HFFc6 (cell line): ENCODE measurements at regions not wholly inside any gene's neighbourhood (a gene's known extent, or its start where the extent isn't known, plus 50 kb on each side); places are given as distances from the start of the nearest gene placed in this dataset.

Source experiments
- DNase-seq: peaks from one replicate; pipeline ENCODE4 v3.0.0-alpha.2; 2018
- H3K27ac Mint-ChIP-seq: 2 replicates; pipeline ENCODE4 v1.8.0; 2020; ENCODE audit warnings: mild to moderate bottlenecking, mixed read lengths
- H3K27me3 Mint-ChIP-seq: 2 replicates; pipeline ENCODE4 v1.8.0; 2021; ENCODE audit warnings: mild to moderate bottlenecking, moderate library complexity, mixed read lengths; ENCODE audit not compliant: insufficient read depth
- H3K36me3 Mint-ChIP-seq: 2 replicates; pipeline ENCODE4 v1.8.0; 2021; ENCODE audit warnings: low read depth, mixed read lengths
- H3K4me1 Mint-ChIP-seq: 2 replicates; pipeline ENCODE4 v1.8.0; 2020; ENCODE audit warnings: low read depth, mixed read lengths
- H3K4me3 Mint-ChIP-seq: 2 replicates; pipeline ENCODE4 v1.8.0; 2020; ENCODE audit warnings: mild to moderate bottlenecking, moderate library complexity, mixed read lengths
- H3K9me3 Mint-ChIP-seq: 2 replicates; pipeline ENCODE4 v1.8.0; 2020; ENCODE audit warnings: mild to moderate bottlenecking, mixed read lengths
- TF ChIP-seq, protein P1 (sequence below): fragments of 200-600 bp; sonication (generic); IDR thresholded peaks from 2 replicates; pipeline ENCODE4 v1.5.0; 2021; ENCODE audit warnings: antibody characterized with exemption, mild to moderate bottlenecking

DNA sequence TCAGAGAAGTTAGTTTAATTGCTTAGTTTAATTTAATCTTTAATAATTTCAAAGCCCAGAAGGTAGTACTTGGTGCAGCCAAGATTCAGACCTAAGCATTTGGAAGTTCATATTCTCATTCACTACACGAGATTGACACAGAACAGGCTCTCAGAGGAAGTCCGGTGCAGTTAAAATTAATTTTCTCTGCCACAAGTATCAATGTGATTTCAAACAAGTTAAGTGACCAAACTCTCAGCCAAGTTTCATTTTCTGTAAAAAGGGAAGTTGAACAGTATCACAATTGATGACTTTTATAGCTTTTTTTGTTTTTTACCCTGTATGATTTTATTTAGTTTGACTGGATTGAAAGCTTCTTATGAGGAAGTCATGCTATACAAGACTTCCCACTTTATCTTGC lies 1494.9 kb upstream of the LRRTM3 start:
- TF ChIP-seq, protein P1, sequence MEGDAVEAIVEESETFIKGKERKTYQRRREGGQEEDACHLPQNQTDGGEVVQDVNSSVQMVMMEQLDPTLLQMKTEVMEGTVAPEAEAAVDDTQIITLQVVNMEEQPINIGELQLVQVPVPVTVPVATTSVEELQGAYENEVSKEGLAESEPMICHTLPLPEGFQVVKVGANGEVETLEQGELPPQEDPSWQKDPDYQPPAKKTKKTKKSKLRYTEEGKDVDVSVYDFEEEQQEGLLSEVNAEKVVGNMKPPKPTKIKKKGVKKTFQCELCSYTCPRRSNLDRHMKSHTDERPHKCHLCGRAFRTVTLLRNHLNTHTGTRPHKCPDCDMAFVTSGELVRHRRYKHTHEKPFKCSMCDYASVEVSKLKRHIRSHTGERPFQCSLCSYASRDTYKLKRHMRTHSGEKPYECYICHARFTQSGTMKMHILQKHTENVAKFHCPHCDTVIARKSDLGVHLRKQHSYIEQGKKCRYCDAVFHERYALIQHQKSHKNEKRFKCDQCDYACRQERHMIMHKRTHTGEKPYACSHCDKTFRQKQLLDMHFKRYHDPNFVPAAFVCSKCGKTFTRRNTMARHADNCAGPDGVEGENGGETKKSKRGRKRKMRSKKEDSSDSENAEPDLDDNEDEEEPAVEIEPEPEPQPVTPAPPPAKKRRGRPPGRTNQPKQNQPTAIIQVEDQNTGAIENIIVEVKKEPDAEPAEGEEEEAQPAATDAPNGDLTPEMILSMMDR, result no peak
- no peaks in the 10 kb centered on the region for H3K36me3 Mint-ChIP-seq
- H3K9me3 Mint-ChIP-seq, result peaks cover 14% of the 10 kb centered on the region
- no peaks in the 10 kb centered on the region for H3K4me1 Mint-ChIP-seq
- no peak overlapping the region for H3K27ac Mint-ChIP-seq
- H3K4me3 Mint-ChIP-seq, result no peak overlapping the region
- DNase-seq, result no peak
- no peaks in the 10 kb centered on the region for H3K27me3 Mint-ChIP-seq

DNA sequence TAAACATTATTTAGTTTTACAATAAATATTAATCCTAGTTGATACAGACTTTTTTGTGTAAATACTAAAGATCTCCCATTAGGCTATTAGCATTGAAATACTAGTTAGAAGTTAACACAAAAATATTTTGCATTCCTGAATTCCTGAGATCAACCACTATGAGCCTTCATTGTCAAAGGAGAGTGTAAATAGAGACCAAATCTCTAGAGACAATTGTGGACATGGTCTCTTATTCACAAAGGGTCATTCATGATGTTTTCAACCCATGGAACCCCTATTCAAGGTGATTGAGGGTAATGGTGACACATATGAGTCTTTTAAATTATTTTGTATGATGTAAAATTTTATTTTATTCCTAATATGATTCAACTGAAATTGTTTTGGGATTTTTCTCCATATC lies 1454.8 kb upstream of the LRRTM3 start:
- TF ChIP-seq, protein P1, result no peak
- Mint-ChIP-seq H3K27me3 (no peaks in the 10 kb centered on the region), H3K27ac (no peak overlapping the region), H3K4me1 (no peaks in the 10 kb centered on the region), H3K4me3 (no peak overlapping the region), H3K36me3 (peaks cover 7% of the 10 kb centered on the region; the same call in 1 of the 2 replicates), H3K9me3 (peaks cover 56% of the 10 kb centered on the region)
- no peak for DNase-seq

DNA sequence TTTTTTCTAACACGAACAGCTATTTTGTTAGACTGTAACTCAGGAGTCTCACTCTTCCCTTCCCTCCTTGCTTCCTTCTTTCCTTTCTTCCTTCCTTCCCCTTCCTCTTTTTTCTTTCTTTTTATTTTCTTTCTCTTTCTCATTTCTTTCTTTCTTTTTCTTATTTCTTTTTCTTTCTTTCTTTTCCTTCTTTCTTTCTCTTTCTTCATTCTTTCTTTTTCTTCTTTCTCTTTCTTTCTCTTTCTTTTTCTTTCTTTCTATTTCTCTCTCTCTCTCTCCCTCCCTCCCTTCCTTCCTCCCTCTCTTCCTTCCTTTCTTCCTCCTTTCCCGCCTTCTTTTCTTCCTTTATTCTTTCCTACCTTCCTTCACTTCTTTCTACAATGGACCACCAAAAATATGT lies 1443.0 kb upstream of the LRRTM3 start:
- Mint-ChIP-seq H3K36me3 (no peaks in the 10 kb centered on the region), H3K27ac (no peak overlapping the region), H3K4me1 (no peaks in the 10 kb centered on the region), H3K9me3 (peaks cover 37% of the 10 kb centered on the region), H3K27me3 (no peaks in the 10 kb centered on the region), H3K4me3 (no peak overlapping the region)
- TF ChIP-seq, protein P1, result no peak
- no peak for DNase-seq

DNA sequence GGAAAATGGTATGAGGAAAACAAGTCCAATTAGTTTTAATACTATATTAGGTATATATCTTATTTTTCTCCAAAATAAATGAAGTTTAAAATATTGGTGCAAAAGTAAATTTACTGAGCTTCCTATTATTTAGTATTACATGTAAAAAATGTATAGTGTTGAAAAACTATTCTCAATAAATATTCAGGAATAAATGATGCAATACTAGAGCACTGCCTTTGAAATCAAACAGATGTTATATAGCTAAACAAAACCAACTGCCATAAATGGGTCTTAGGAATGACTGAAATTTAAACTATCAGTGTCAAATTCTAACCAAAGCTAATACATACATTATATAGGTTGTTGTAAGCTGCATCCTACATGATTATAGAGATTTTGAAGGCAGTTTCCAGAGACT lies 1434.0 kb upstream of the LRRTM3 start:
- TF ChIP-seq, protein P1, result no peak
- H3K9me3 Mint-ChIP-seq, result peaks cover 1% of the 10 kb centered on the region; the same call in 1 of the 2 replicates
- H3K36me3 Mint-ChIP-seq, result no peaks in the 10 kb centered on the region
- no peak for DNase-seq
- H3K4me3 Mint-ChIP-seq, result no peak overlapping the region
- no peaks in the 10 kb centered on the region for H3K27me3 Mint-ChIP-seq
- no peaks in the 10 kb centered on the region for H3K4me1 Mint-ChIP-seq
- no peak overlapping the region for H3K27ac Mint-ChIP-seq

DNA sequence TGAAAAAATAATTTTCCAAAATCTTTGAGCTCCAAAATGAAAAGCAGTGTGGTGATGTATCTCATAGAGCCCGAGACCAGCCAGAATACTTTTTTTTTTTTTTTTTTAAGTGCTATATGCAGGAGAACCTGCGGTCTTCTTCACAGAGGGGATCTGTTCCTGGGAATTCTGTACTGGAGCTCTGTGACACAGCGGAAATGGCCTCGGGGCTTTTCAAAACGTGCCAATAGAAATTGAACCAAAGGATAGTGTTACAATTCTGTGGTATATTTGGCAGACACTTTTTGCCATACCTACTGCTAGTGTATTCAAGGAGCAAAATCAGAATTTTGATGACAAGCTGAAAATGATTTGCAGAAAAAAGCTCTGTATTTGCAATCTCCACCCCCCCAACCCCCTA lies 1429.3 kb upstream of the LRRTM3 start:
- H3K4me1 Mint-ChIP-seq, result no peaks in the 10 kb centered on the region

More for the DNA sequence above, 1429.3 kb upstream of the LRRTM3 start:
- Mint-ChIP-seq H3K27ac (no peak overlapping the region), H3K27me3 (no peaks in the 10 kb centered on the region), H3K36me3 (no peaks in the 10 kb centered on the region), H3K9me3 (peaks cover 8% of the 10 kb centered on the region), H3K4me3 (no peak overlapping the region)
- TF ChIP-seq, protein P1, result no peak
- no peak for DNase-seq
